Thymus (tissue), 11 donors: ENCODE measurements at regions not wholly inside any gene's neighbourhood (a gene's known extent, or its start where the extent isn't known, plus 50 kb on each side); places are given as distances from the start of the nearest gene placed in this dataset.

Experiments
- DNase-seq, 9 donors: peaks; one replicate each; pipeline ENCODE4 v3.0.0-alpha.2; 2013; ENCODE audit warnings: low spot score in 9 of 9, low read depth in 6 of 9, missing footprints in 1 of 9
- H3K27ac ChIP-seq, 2 donors: one replicate each; pipeline ENCODE4 v1.5.1; 2013; ENCODE audit warnings: control low read depth in 1 of 2, low read depth in 1 of 2, low read length in 1 of 2, mild to moderate bottlenecking in 1 of 2, moderate library complexity in 1 of 2
- H3K27me3 ChIP-seq, 2 donors: one replicate each; pipeline ENCODE4 v1.5.1; 2013; ENCODE audit warnings: low read length in 1 of 2; ENCODE audit not compliant: control insufficient read depth in 2 of 2, insufficient read depth in 1 of 2
- H3K36me3 ChIP-seq, 2 donors: one replicate each; pipeline ENCODE4 v1.5.1; 2013; ENCODE audit warnings: low read length in 1 of 2, mild to moderate bottlenecking in 1 of 2, moderate library complexity in 1 of 2; ENCODE audit not compliant: control insufficient read depth in 2 of 2, insufficient read depth in 2 of 2
- H3K4me1 ChIP-seq, 2 donors: one replicate each; pipeline ENCODE4 v1.5.1; 2013; ENCODE audit warnings: low read length in 2 of 2; ENCODE audit not compliant: control insufficient read depth in 2 of 2, insufficient read depth in 2 of 2
- H3K4me3 ChIP-seq, 2 donors: one replicate each; pipeline ENCODE4 v1.5.1; 2013; ENCODE audit warnings: low read length in 2 of 2, control low read depth in 1 of 2, mild to moderate bottlenecking in 1 of 2
- H3K9me3 ChIP-seq, 2 donors: one replicate each; pipeline ENCODE4 v1.5.1; 2013; ENCODE audit warnings: low read length in 1 of 2, mild to moderate bottlenecking in 1 of 2; ENCODE audit not compliant: control insufficient read depth in 2 of 2, insufficient read depth in 1 of 2
- WGBS: extraction: QIAGEN DNeasy Blood & Tissue Kit; methylation state at CpG from one replicate; pipeline ENCODE4 v1.1.7; 2013; 5-methylcytosine and 5-hydroxymethylcytosine counted together
- donor health status: healthy.

DNA sequence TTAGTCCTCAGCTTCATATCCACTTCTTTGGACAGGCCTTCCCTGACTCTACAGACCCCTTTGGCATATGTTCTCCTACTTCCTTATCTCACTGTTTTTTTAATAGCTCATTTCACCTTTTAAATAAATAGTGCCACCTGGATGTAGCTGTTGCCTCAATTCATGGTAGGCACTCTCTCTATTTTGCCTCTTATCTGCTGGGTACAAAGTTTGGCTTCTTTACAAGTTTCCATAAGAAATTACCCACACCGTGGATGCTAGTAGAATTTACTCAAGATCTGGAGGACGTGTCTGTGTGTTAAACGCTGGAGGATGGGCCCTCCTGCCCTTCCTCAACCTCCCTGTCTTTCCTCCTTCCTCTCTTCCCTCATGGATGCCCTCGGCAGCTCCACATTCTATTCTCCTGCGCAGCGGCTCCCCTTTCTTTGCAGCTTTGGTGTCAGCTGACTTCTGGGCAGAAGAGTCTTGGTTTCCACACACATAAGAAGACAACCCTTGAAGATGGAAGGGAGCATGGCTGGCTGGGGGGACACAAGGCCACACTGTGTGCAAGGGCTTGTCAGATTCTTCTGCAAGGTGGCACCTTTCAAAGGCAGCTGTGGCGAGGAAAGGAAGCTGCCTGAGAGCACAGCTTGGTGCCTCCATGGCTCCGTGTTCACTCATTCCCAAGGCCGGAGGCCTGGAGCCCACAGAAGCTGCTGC, 212.6 kb downstream of the SNX19 start:
- no peak overlapping the region for H3K27ac ChIP-seq
- H3K27me3 ChIP-seq: no peaks in the 10 kb centered on the region
- no peaks in the 10 kb centered on the region for H3K36me3 ChIP-seq
- no peaks in the 10 kb centered on the region for H3K4me1 ChIP-seq
- DNase-seq: no peak
- no peak overlapping the region for H3K4me3 ChIP-seq
- no peaks in the 10 kb centered on the region for H3K9me3 ChIP-seq
- 93% methylated on average over 9 of the region's 9 CpGs for WGBS

DNA sequence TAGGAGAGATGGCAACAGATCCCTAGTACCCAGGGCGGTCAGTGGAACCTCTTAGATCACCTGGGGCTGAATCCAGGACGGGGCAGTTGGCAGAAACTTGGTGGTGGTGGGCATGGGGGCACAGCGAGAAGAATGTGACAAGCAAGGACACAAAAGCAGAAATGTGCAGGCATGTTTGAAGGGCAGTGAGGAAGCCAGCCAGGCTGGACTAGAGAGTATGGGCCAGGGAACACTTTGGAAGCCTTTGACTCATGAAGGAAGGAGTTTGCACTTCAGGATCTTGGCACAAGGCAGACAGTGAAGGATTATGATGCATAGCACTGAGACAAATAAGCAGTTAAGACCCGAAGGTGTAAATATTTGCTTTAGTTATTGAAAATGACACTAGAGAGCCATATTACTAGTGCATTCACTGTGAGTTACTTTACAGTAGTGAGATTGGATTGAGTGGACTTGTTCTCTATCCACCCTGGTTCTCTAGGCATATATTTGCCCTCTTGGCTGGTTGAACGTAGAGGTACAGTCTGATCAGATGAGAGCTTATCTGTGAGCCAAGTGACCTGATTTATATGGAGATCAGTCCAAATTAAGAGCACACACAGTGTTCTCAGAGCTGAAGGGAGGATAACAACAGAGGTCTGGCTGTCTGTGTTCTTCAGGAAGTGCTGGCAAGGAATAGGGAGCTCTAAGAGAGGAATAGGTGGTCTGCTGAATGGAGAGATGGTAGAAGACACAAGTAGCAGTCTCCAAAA, 210.4 kb downstream of the SNX19 start:
- DNase-seq: no peak
- Histone ChIP-seq H3K9me3 (no peaks in the 10 kb centered on the region), H3K27ac (no peak overlapping the region), H3K36me3 (no peaks in the 10 kb centered on the region), H3K27me3 (no peaks in the 10 kb centered on the region), H3K4me1 (no peaks in the 10 kb centered on the region), H3K4me3 (no peak overlapping the region)
- WGBS: 88% methylated on average over 5 of the region's 5 CpGs

DNA sequence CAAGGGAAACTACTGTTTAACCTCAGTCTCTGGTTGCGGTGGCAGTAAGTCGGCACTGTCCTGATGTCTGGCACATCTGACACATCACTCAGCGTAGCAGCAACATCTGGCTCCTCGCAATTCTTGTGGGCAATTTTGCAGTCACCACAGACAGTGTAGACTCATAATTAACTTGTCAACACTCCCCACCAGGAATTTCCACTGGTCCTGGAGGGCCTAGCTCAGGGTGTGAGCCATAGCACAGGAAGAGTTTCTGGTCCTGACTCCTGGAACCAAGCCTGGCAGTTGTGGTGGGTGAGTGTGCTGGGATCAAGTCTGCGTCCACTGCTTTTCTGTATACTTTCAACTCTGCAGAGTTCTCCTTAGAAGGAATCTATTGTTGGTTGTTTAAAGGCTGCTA, 209.7 kb downstream of the SNX19 start:
- no peak overlapping the region for H3K27ac ChIP-seq
- no peaks in the 10 kb centered on the region for H3K36me3 ChIP-seq
- WGBS: 98% methylated on average over 5 of the region's 5 CpGs

DNA sequence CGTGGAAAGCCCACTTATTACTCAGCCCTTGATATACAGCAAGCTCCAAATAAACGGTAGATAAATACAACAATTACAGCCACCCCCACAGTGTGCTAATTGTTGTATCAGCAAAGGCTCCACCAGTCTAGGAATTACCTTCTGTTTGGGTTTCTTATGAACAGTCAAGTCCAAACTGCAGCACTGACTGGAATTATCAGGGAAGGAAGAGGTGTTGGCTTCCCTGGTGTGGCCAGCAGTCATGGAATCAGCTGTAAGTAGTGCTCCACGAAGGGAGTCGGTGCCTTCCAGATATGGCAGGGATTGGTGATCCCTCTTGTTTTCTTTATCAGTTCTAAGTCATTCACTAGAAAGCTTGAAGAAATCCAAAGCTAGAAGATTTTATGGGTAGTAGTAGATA, 209.1 kb downstream of the SNX19 start:
- Histone ChIP-seq H3K4me1 (no peaks in the 10 kb centered on the region), H3K27ac (no peak overlapping the region), H3K36me3 (no peaks in the 10 kb centered on the region), H3K4me3 (no peak overlapping the region), H3K9me3 (no peaks in the 10 kb centered on the region), H3K27me3 (no peaks in the 10 kb centered on the region)
- DNase-seq: no peak
- WGBS: 95% methylated on average over 4 of the region's 4 CpGs

More for the DNA sequence above, 209.7 kb downstream of the SNX19 start:
- Histone ChIP-seq H3K9me3 (no peaks in the 10 kb centered on the region), H3K27me3 (no peaks in the 10 kb centered on the region), H3K4me3 (no peak overlapping the region), H3K4me1 (no peaks in the 10 kb centered on the region)
- no peak for DNase-seq

DNA sequence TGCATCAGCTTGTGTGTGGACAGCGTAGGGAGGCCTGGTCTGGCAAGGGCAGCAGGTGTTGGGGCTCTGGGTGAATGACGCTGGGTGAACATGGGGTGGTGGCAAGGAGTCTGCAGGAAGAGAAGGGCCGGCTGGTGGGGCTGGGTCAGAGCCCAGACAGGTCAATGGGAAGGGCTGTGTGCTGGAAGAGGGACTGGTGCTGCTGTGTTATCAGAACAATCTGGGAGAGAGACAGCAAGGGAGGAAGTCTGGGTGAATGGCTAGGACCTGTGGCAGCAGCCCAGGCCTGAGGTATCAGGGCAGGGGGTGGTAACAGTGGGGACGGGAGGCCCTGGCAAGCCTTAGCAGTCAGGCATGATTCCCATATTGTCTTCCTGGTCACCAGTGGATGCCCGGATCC, 206.7 kb downstream of the SNX19 start:
- H3K4me3 ChIP-seq: no peak overlapping the region
- no peaks in the 10 kb centered on the region for H3K4me1 ChIP-seq
- no peaks in the 10 kb centered on the region for H3K27me3 ChIP-seq
- WGBS: 94% methylated on average over 5 of the region's 5 CpGs
- no peaks in the 10 kb centered on the region for H3K36me3 ChIP-seq
- H3K9me3 ChIP-seq: no peaks in the 10 kb centered on the region
- no peak for DNase-seq
- H3K27ac ChIP-seq: no peak overlapping the region

DNA sequence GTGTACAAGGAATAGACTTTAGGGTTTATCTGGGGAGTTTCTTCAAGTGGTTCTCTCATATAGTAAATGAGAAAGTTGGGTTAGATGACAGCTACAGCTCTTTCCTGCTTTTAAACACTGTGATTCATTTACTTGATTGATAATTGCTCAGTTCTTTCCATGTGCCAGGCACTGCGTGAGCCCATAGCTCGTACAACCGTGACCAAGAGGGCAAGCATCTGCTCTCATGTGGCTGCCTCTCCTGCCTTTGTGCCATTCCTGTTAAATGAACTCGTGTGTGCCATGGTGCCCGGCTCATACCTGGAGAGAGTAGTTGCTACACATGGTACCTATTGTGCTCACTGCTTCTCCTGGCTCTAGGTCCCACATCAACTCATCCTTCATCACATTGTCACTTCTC, 206.3 kb downstream of the SNX19 start:
- DNase-seq: no peak
- Histone ChIP-seq H3K4me3 (no peak overlapping the region), H3K27me3 (no peaks in the 10 kb centered on the region), H3K4me1 (no peaks in the 10 kb centered on the region), H3K36me3 (no peaks in the 10 kb centered on the region), H3K9me3 (no peaks in the 10 kb centered on the region), H3K27ac (peak overlapping the region in 1 of 2 donors; percentile 1)
- 97% methylated on average over 5 of the region's 5 CpGs for WGBS

DNA sequence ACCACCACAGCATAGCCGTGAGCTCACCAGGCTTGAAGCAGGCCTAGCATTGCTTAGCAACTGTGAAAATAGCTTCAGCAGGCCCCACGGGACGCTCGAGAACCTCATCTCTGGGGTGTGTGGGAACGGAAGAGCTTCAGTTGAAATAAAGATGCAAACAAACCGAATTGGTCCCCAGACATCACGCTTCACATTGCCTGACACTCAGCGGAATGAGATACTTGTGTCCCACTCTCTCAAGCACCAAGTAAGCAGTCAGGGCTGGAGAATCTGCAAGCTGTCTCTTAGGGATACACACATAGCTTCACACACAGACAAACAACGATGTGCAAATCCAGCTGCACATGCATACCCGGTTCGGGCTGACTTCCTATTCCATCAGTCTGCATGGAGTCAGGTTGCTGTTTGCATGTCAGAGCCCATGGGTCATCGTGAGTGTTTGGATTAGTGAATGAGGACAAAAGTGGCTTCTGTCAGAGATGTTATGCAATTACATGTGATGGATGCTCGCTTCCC, 205.7 kb downstream of the SNX19 start:
- H3K9me3 ChIP-seq: no peaks in the 10 kb centered on the region
- no peaks in the 10 kb centered on the region for H3K36me3 ChIP-seq
- H3K27me3 ChIP-seq: no peaks in the 10 kb centered on the region
- no peak for DNase-seq
- no peak overlapping the region for H3K4me3 ChIP-seq
- 91% methylated on average over 13 of the region's 13 CpGs for WGBS
- H3K4me1 ChIP-seq: no peaks in the 10 kb centered on the region
- no peak overlapping the region for H3K27ac ChIP-seq

DNA sequence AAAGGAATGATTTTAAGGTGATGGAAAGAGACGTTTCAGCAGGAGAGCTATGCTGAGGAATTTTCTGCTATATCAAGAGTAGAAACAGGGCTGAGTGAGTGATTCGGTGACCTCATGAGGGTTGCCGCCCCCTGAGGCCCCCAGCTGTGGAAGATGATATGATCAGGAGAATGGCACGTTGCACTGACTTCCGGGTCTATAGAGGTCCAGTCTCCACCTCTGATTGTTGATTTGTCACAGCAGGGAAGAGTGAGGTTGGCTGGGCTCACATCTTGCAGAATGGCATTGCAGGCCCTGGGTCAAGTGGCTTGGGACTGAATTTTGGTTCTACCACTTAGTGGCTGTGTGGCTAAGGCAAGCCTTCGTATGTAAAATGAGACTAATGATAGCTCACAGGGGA, 205.1 kb downstream of the SNX19 start:
- no peak overlapping the region for H3K27ac ChIP-seq
- no peak overlapping the region for H3K4me3 ChIP-seq
- no peak for DNase-seq
- H3K4me1 ChIP-seq: no peaks in the 10 kb centered on the region
- H3K27me3 ChIP-seq: no peaks in the 10 kb centered on the region
- no peaks in the 10 kb centered on the region for H3K9me3 ChIP-seq
- WGBS: 92% methylated on average over 6 of the region's 6 CpGs
- H3K36me3 ChIP-seq: no peaks in the 10 kb centered on the region

DNA sequence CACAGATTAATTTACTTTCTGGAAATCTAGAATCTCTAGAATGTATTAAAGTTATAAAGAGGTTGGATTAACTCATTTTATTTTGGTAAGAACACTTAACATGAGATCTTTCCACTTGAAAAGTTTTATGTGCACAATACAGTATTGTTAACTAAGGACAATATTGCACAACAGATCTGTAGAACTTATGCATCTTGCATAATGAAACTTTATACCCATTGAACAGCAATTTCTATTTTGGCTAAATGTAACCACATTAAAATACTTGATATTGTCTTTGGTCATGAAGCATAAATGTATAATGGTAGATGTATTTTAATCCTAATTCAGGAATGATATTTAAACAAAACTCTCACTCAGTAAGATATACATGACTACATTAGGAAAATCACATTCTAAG, 203.8 kb downstream of the SNX19 start:
- no peak for DNase-seq
- no peak overlapping the region for H3K27ac ChIP-seq
- H3K4me1 ChIP-seq: no peaks in the 10 kb centered on the region
- H3K27me3 ChIP-seq: no peaks in the 10 kb centered on the region
- H3K4me3 ChIP-seq: no peak overlapping the region
- no peaks in the 10 kb centered on the region for H3K9me3 ChIP-seq
- no peaks in the 10 kb centered on the region for H3K36me3 ChIP-seq
